Chondrocyte (in vitro differentiated cells): ENCODE measurements at regions not wholly inside any gene's neighbourhood (a gene's known extent, or its start where the extent isn't known, plus 50 kb on each side); places are given as distances from the start of the nearest gene placed in this dataset.

Source experiments
- DNase-seq: peaks from one replicate; pipeline ENCODE4 v3.0.0; 2021; ENCODE audit warnings: mixed read lengths, low spot score
- H3K27ac Mint-ChIP-seq: one replicate; pipeline ENCODE4 v1.8.0; 2021; ENCODE audit warnings: mild to moderate bottlenecking, moderate library complexity, mixed read lengths; ENCODE audit not compliant: unreplicated experiment
- H3K27me3 Mint-ChIP-seq: 2 replicates; pipeline ENCODE4 v1.8.0; 2021; ENCODE audit warnings: low read depth, mixed read lengths
- H3K36me3 Mint-ChIP-seq: 2 replicates; pipeline ENCODE4 v1.8.0; 2021; ENCODE audit warnings: low read depth, mixed read lengths
- H3K4me1 Mint-ChIP-seq: 2 replicates; pipeline ENCODE4 v1.8.0; 2021; ENCODE audit warnings: low read depth, mild to moderate bottlenecking, mixed read lengths
- H3K4me3 Mint-ChIP-seq: one replicate; pipeline ENCODE4 v1.8.0; 2021; ENCODE audit warnings: mild to moderate bottlenecking, moderate library complexity, mixed read lengths; ENCODE audit not compliant: unreplicated experiment
- H3K9me3 Mint-ChIP-seq: 2 replicates; pipeline ENCODE4 v1.8.0; 2021; ENCODE audit warnings: low read depth, mixed read lengths
- TF ChIP-seq, protein P1 (sequence below): fragments of 200-600 bp; sonication (generic); IDR thresholded peaks from 2 replicates; pipeline ENCODE4 v1.5.0; 2021; ENCODE audit warnings: antibody characterized with exemption, mild to moderate bottlenecking, moderate library complexity

DNA sequence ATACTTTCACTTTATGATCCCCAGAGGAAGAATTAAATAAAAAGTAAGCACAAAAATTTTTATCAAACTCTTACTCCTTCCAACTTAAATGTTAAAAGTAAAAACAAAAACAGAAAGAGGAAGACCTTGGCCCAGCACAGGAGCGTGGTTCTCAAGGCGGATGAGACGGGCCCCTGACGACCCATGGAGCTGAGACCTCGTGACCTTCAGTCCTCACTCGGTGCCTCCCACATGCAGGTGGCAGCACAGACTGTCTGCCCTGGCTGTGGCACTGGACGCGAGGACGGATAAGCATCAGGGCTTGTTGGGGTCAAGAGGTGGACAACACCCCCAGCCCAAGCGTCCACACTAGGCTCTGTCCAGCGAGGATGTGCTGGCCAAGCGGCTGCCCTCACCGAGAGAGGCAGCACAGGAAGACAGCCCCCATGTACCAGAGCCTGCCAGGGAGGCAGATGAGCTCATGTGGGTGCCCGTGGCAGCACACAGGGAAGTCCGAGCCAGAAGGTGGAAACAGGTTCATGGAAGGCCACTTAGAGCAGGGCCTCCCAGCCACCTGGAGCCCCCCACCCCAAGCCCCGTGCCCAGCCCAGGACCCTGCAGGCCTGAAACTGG, 1389.8 kb downstream of the TBC1D22A start:
- Mint-ChIP-seq H3K4me1 (no peaks in the 10 kb centered on the region), H3K36me3 (no peaks in the 10 kb centered on the region), H3K27ac (no peak overlapping the region), H3K4me3 (no peak overlapping the region), H3K27me3 (peaks cover under 1% of the 10 kb centered on the region), H3K9me3 (peaks cover 3% of the 10 kb centered on the region)
- DNase-seq, result no peak
- TF ChIP-seq, protein P1, sequence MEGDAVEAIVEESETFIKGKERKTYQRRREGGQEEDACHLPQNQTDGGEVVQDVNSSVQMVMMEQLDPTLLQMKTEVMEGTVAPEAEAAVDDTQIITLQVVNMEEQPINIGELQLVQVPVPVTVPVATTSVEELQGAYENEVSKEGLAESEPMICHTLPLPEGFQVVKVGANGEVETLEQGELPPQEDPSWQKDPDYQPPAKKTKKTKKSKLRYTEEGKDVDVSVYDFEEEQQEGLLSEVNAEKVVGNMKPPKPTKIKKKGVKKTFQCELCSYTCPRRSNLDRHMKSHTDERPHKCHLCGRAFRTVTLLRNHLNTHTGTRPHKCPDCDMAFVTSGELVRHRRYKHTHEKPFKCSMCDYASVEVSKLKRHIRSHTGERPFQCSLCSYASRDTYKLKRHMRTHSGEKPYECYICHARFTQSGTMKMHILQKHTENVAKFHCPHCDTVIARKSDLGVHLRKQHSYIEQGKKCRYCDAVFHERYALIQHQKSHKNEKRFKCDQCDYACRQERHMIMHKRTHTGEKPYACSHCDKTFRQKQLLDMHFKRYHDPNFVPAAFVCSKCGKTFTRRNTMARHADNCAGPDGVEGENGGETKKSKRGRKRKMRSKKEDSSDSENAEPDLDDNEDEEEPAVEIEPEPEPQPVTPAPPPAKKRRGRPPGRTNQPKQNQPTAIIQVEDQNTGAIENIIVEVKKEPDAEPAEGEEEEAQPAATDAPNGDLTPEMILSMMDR, result no peak

DNA sequence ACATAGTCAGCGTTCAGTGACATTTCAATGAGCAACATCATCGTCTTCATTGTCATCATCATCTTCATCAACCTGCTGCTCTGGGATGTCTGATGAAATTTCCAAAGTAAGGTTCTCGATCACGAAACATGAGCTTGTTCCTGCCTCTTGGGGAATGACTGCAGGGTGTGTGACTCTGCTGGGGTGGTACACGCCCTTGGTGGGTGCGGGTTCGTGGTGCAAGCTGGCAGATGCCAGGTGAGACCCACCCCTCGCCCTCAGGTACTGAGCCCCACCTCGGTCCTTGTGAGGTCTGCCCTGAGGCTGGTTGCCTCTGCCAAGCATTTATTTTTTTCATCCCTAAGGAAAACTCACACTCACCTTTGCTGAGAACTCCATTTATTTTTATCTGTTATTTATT, 1389.2 kb downstream of the TBC1D22A start:
- Mint-ChIP-seq H3K27me3 (peaks cover 4% of the 10 kb centered on the region), H3K36me3 (no peaks in the 10 kb centered on the region), H3K27ac (no peak overlapping the region), H3K4me3 (no peak overlapping the region), H3K4me1 (no peaks in the 10 kb centered on the region), H3K9me3 (peaks cover 3% of the 10 kb centered on the region)
- TF ChIP-seq, protein P1, result no peak
- no peak for DNase-seq

DNA sequence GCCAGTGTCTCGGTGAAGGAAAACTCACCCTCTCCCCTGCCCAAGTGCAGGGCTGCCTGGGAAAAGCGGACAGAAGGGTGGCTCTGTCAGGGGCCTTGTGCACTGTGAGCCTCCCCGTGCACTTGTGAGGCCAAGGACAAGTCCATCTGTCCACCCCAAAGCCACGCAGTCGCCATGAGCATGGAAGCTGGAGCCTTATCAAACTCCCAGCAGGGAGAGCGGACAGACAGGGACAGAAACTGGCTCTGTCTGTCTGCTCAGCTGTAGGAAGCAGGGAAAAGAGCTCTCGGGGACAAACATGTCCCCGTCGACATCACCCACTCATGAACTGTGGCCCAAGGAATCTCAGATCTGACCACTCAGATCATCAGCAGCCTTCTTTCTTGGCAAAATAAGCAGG, 1385.4 kb downstream of the TBC1D22A start:
- Mint-ChIP-seq H3K27me3 (peaks cover 21% of the 10 kb centered on the region), H3K4me1 (no peaks in the 10 kb centered on the region), H3K9me3 (peaks cover 6% of the 10 kb centered on the region), H3K4me3 (no peak overlapping the region), H3K27ac (no peak overlapping the region), H3K36me3 (no peaks in the 10 kb centered on the region)
- TF ChIP-seq, protein P1, result no peak
- no peak for DNase-seq

DNA sequence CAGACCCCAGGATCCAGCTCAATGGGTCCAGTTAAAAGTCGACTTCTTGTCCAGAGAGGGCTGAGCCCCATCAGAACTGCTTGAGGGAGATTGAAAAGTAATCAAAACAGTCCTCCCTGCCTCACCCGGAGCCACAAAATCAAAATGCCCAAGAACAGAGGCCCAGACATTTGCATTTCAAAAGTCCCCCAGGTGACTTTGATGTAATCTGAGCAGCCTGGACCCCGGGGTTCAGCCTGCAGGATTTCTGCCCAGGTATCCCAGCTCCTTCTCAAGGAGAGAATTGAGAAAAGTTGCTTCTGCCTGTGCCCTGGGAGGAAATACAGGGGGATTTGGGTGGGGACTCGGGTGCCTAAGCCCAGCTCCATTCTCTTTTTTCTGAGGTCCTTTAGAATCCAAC, 1385.0 kb downstream of the TBC1D22A start:
- H3K27ac Mint-ChIP-seq, result no peak overlapping the region

DNA sequence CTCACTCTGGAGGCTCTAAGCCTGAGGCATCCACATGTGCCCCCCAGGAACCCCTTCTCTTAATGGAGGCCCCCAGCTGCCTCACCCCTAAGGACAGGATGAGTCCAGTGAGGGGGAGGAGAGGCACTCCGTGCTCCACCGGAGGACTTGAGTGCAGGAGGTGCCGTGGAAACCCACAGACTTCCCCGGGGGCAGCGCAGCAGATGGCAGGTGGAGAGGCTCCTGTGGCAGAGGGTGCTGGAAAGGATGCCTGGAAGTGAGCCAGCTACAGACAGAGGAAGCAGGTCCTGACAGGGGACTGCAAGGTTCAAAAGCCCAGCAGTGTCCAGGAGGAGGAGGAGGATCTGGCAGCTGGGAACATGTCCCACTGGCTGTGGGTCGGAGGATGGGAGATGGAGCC, 1384.0 kb downstream of the TBC1D22A start:
- H3K9me3 Mint-ChIP-seq, result peaks cover 6% of the 10 kb centered on the region

More for the DNA sequence above, 1385.0 kb downstream of the TBC1D22A start:
- TF ChIP-seq, protein P1, result no peak
- Mint-ChIP-seq H3K4me3 (no peak overlapping the region), H3K4me1 (no peaks in the 10 kb centered on the region), H3K27me3 (peaks cover 21% of the 10 kb centered on the region), H3K9me3 (peaks cover 6% of the 10 kb centered on the region), H3K36me3 (no peaks in the 10 kb centered on the region)
- no peak for DNase-seq

More for the DNA sequence above, 1384.0 kb downstream of the TBC1D22A start:
- no peak overlapping the region for H3K27ac Mint-ChIP-seq
- no peaks in the 10 kb centered on the region for H3K36me3 Mint-ChIP-seq
- no peak for DNase-seq
- peaks cover 21% of the 10 kb centered on the region for H3K27me3 Mint-ChIP-seq
- TF ChIP-seq, protein P1, result no peak
- no peaks in the 10 kb centered on the region for H3K4me1 Mint-ChIP-seq
- H3K4me3 Mint-ChIP-seq, result no peak overlapping the region
